CD14-positive monocyte (primary cell): ENCODE measurements at regions not wholly inside any gene's neighbourhood (a gene's known extent, or its start where the extent isn't known, plus 50 kb on each side); places are given as distances from the start of the nearest gene placed in this dataset.

ENCODE experiments used
- DNase-seq, 3 donors: peaks; one replicate each; pipeline ENCODE4 v3.0.0-alpha.2; 2011 to 2022
- H2AFZ ChIP-seq: 2 replicates; pipeline ENCODE4 v1.6.0; 2012; ENCODE audit warnings: mild to moderate bottlenecking, low read depth, low read length, inconsistent platforms; ENCODE audit not compliant: insufficient read depth, poor library complexity, severe bottlenecking
- H3K27ac ChIP-seq, 2 donors: 1 replicate in 1 of 2; 2 replicates in 1 of 2; pipeline ENCODE4 v1.5.1; 2012 to 2013; ENCODE audit warnings: low read length in 2 of 2, control low read depth in 1 of 2, inconsistent platforms in 1 of 2, low read depth in 1 of 2, mild to moderate bottlenecking in 1 of 2
- H3K27me3 ChIP-seq, 2 donors: one replicate each; pipeline versions ENCODE4 v1.6.0 to v1.6.1; 2011 to 2013; ENCODE audit warnings: low read length in 2 of 2; ENCODE audit not compliant: control insufficient read depth in 2 of 2, insufficient read depth in 2 of 2
- H3K36me3 ChIP-seq, 2 donors: replicated peaks in 1 of 2; 1 replicate in 1 of 2; 2 replicates in 1 of 2; pipeline versions ENCODE4 v1.5.1 to v1.6.1; 2012 to 2013; ENCODE audit warnings: low read length in 2 of 2, control low read depth in 1 of 2, inconsistent platforms in 1 of 2, mild to moderate bottlenecking in 1 of 2; ENCODE audit not compliant: insufficient read depth in 2 of 2, control insufficient read depth in 1 of 2
- H3K4me1 ChIP-seq, 2 donors: 1 replicate in 1 of 2; 2 replicates in 1 of 2; pipeline versions ENCODE4 v1.5.1 to v1.6.1; 2012 to 2013; ENCODE audit warnings: low read length in 2 of 2, control low read depth in 1 of 2, inconsistent platforms in 1 of 2, mild to moderate bottlenecking in 1 of 2, moderate library complexity in 1 of 2; ENCODE audit not compliant: insufficient read depth in 2 of 2, control insufficient read depth in 1 of 2
- H3K4me2 ChIP-seq: replicated peaks from 2 replicates; pipeline ENCODE3; 2012; ENCODE audit warnings: low read length, moderate library complexity, mild to moderate bottlenecking; ENCODE audit not compliant: poor library complexity, severe bottlenecking; ENCODE audit errors: extremely low read depth
- H3K4me3 ChIP-seq, 3 experiments: fragments of 200-600 bp in 1 of 3; sonication (generic) in 1 of 3; replicated peaks in 1 of 3; 1 replicate in 2 of 3; 2 replicates in 1 of 3; pipeline ENCODE4 v1.5.1; 2011 to 2013; ENCODE audit warnings: low read length in 3 of 3, mild to moderate bottlenecking in 3 of 3, control low read depth in 2 of 3, low read depth in 2 of 3, inconsistent platforms in 1 of 3, moderate library complexity in 1 of 3
- H3K79me2 ChIP-seq: 2 replicates; pipeline ENCODE4 v1.6.0; 2012; ENCODE audit warnings: mild to moderate bottlenecking, control low read depth, inconsistent platforms, low read length, moderate library complexity; ENCODE audit not compliant: insufficient read depth
- H3K9ac ChIP-seq: 2 replicates; pipeline ENCODE4 v1.6.0; 2017; ENCODE audit warnings: low read length, mild to moderate bottlenecking; ENCODE audit not compliant: insufficient read depth, poor library complexity, severe bottlenecking
- H3K9me3 ChIP-seq, 2 donors: replicated peaks in 1 of 2; 1 replicate in 1 of 2; 2 replicates in 1 of 2; pipeline versions ENCODE4 v1.5.1 to v1.6.1; 2012 to 2013; ENCODE audit warnings: low read length in 2 of 2, control low read depth in 1 of 2; ENCODE audit not compliant: control insufficient read depth in 1 of 2, insufficient read depth in 1 of 2
- H4K20me1 ChIP-seq: 2 replicates; pipeline ENCODE4 v1.6.0; 2012; ENCODE audit warnings: mild to moderate bottlenecking, low read length, control low read depth, moderate library complexity; ENCODE audit not compliant: insufficient read depth
- H3K27ac Mint-ChIP-seq, 7 donors: one replicate each; pipeline ENCODE4 v1.8.0; 2020; ENCODE audit warnings: mild to moderate bottlenecking in 7 of 7, mixed read lengths in 7 of 7, moderate library complexity in 6 of 7, inconsistent platforms in 2 of 7
- H3K27me3 Mint-ChIP-seq, 3 donors: one replicate each; pipeline ENCODE4 v1.8.0; 2021 to 2022; ENCODE audit warnings: low read depth in 3 of 3, mild to moderate bottlenecking in 3 of 3, mixed read lengths in 3 of 3, moderate library complexity in 3 of 3, inconsistent platforms in 1 of 3
- H3K36me3 Mint-ChIP-seq, 2 donors: one replicate each; pipeline ENCODE4 v1.8.0; 2020; ENCODE audit warnings: mixed read lengths in 2 of 2, inconsistent platforms in 1 of 2, mild to moderate bottlenecking in 1 of 2
- H3K4me1 Mint-ChIP-seq: one replicate; pipeline ENCODE4 v1.8.0; 2020; ENCODE audit warnings: mild to moderate bottlenecking, mixed read lengths
- H3K4me3 Mint-ChIP-seq, 2 donors: one replicate each; pipeline ENCODE4 v1.8.0; 2020; ENCODE audit warnings: mild to moderate bottlenecking in 2 of 2, mixed read lengths in 2 of 2, moderate library complexity in 1 of 2
- H3K9me3 Mint-ChIP-seq, 7 donors: one replicate each; pipeline ENCODE4 v1.8.0; 2020 to 2022; ENCODE audit warnings: mixed read lengths in 7 of 7, mild to moderate bottlenecking in 6 of 7, moderate library complexity in 6 of 7, inconsistent platforms in 2 of 7
- WGBS: methylation state at CpG from one replicate; pipeline ENCODE4 v1.1.5; 2013; ENCODE audit warnings: missing lambda C conversion rate; ENCODE audit not compliant: insufficient coverage; 5-methylcytosine and 5-hydroxymethylcytosine counted together
- intact Hi-C, 2 donors: fragments of 100-400 bp; cut with micrococcal nuclease; formaldehyde crosslinking; loops; one replicate each; pipeline versions ENCODE4 v1.15.0 to v1.15.1; 2023
- TF ChIP-seq, protein P1 (sequence below): fragments of 200-600 bp; IDR thresholded peaks from one replicate; pipeline ENCODE4 v1.8.0; 2022; ENCODE audit warnings: antibody characterized with exemption, mild to moderate bottlenecking

DNA sequence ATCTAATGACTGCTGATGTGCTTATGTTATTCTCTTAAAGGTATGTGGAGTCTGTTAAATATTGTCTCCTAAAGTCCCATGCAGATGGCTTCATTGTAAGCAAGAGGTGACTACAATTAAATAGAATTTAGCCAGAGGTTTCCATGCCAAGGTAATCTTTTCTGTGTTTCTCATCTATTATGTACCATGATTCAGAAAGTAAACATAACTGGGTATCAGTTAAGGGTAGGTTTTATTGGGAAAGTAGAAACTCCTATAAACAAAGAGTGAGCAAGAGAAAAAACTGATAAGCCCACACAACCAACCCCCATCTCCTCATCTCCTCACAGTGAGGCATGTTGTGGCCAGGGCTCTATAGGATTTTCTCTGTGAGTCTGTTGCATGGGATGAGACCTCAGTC is 611.7 kb downstream of the SNAPC1 start:
- H3K9ac ChIP-seq: no peak overlapping the region
- no peaks in the 10 kb centered on the region for H4K20me1 ChIP-seq
- no peaks in the 10 kb centered on the region for H3K36me3 ChIP-seq
- H3K4me3 Mint-ChIP-seq: no peak overlapping the region
- TF ChIP-seq, protein P1, sequence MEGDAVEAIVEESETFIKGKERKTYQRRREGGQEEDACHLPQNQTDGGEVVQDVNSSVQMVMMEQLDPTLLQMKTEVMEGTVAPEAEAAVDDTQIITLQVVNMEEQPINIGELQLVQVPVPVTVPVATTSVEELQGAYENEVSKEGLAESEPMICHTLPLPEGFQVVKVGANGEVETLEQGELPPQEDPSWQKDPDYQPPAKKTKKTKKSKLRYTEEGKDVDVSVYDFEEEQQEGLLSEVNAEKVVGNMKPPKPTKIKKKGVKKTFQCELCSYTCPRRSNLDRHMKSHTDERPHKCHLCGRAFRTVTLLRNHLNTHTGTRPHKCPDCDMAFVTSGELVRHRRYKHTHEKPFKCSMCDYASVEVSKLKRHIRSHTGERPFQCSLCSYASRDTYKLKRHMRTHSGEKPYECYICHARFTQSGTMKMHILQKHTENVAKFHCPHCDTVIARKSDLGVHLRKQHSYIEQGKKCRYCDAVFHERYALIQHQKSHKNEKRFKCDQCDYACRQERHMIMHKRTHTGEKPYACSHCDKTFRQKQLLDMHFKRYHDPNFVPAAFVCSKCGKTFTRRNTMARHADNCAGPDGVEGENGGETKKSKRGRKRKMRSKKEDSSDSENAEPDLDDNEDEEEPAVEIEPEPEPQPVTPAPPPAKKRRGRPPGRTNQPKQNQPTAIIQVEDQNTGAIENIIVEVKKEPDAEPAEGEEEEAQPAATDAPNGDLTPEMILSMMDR: no peak
- H3K4me2 ChIP-seq: no peak overlapping the region
- H3K27ac Mint-ChIP-seq: no peak overlapping the region
- no peaks in the 10 kb centered on the region for H3K27me3 Mint-ChIP-seq
- H2AFZ ChIP-seq: no peak overlapping the region
- H3K27me3 ChIP-seq: no peaks in the 10 kb centered on the region
- H3K9me3 ChIP-seq: no peaks in the 10 kb centered on the region
- H3K4me3 ChIP-seq: no peak overlapping the region
- H3K36me3 Mint-ChIP-seq: no peaks in the 10 kb centered on the region
- H3K4me1 Mint-ChIP-seq: no peaks in the 10 kb centered on the region
- H3K9me3 Mint-ChIP-seq: peaks cover 0 to 3% (median 2%) of the 10 kb centered on the region in 7 donors
- H3K79me2 ChIP-seq: no peaks in the 10 kb centered on the region
- no peak for DNase-seq
- H3K27ac ChIP-seq: no peak overlapping the region
- intact Hi-C loops: no loop called here
- no peaks in the 10 kb centered on the region for H3K4me1 ChIP-seq

DNA sequence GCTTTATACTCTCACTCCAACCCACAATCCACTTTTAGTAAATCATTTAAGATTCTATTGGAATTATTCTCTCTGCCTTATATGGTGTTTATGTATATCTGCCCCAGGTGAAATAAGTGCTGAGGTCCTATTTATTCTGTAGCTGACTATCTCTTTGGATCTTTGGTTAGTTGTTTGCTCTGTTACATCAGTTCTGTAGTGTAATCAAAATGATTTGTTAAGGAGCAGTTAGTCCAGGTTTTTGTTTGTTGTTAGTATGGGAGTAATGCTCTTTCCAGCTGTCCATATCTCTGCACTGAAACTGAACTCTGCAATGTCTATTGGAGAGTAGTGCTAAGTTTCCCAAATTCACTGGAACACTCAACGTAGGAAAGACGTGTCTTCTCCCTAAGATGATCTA is 615.8 kb downstream of the SNAPC1 start:
- no CpG with 5 or more reads among the region's 2 CpGs for WGBS
- peaks cover 0 to 6% (median 0%) of the 10 kb centered on the region in 7 donors for H3K9me3 Mint-ChIP-seq
- H3K4me1 Mint-ChIP-seq: no peaks in the 10 kb centered on the region
- Histone ChIP-seq H3K9me3 (peaks cover 0 to 4% of the 10 kb centered on the region in 2 donors), H3K27me3 (no peaks in the 10 kb centered on the region), H4K20me1 (no peaks in the 10 kb centered on the region), H3K4me3 (no peak overlapping the region), H3K79me2 (no peaks in the 10 kb centered on the region), H3K4me2 (no peak overlapping the region), H3K27ac (no peak overlapping the region), H3K36me3 (no peaks in the 10 kb centered on the region), H2AFZ (no peak overlapping the region), H3K9ac (no peak overlapping the region), H3K4me1 (no peaks in the 10 kb centered on the region)
- no peak overlapping the region for H3K27ac Mint-ChIP-seq
- intact Hi-C loops: no loop called here
- no peak overlapping the region for H3K4me3 Mint-ChIP-seq
- TF ChIP-seq, protein P1: no peak
- no peak for DNase-seq
- H3K36me3 Mint-ChIP-seq: no peaks in the 10 kb centered on the region
- H3K27me3 Mint-ChIP-seq: no peaks in the 10 kb centered on the region
